ENCODE measurements at regions not wholly inside any gene's neighbourhood (a gene's known extent, or its start where the extent isn't known, plus 50 kb on each side); places are given as distances from the start of the nearest gene placed in this dataset.

DNA sequence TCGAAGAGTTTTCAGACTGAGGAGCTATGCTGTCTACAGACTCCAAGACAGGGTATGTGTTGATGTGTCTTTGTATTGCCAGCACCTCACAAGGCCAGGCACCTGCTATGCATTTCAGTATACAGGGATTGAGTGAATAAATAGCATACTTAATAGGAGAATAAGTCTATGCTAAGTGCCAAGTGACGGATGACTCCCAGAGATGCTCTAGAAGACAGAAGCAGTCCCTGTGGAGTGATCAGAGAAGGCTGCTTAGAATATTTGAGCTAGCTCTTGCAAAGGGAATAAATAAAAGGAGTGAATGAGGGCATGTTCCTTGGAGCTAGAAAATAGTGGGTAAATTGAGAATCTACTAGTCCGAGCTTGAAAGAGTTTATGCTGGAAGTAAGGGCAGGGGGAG, 346.4 kb downstream of the GATA3 start:
- no peak for TF ChIP-seq GATA2 (IDR thresholded peaks at IDR 0.05; ENCODE audit: low read depth, low read length)
- no peak for TF ChIP-seq GATA3 (IDR thresholded peaks at IDR 0.05; ENCODE audit: low read depth, low read length)

Measured in SH-SY5Y (cell line).